Motor neuron (in vitro differentiated cells): ENCODE measurements at regions not wholly inside any gene's neighbourhood (a gene's known extent, or its start where the extent isn't known, plus 50 kb on each side); places are given as distances from the start of the nearest gene placed in this dataset.
"Not testable (repeated sequence)": the region's sequence is repeated elsewhere in the genome, so short reads cannot be mapped to it uniquely, and the experiment has no call there.

Source experiments
- ATAC-seq, 8 experiments: fragments of 200-7000 bp; cut with Tn5 transposase; replicated peaks in 6 of 8; 2 replicates each; pipeline ENCODE4 v1.8.0; 2021; ENCODE audit warnings: mild to moderate bottlenecking in 8 of 8, moderate library complexity in 8 of 8
- H3K27ac ChIP-seq, 2 donors: fragments of 250-450 bp; sonication (Bioruptor Pico); 2 replicates each; pipeline ENCODE4 v1.9.0; 2021; ENCODE audit warnings: antibody characterized with exemption in 2 of 2, mild to moderate bottlenecking in 2 of 2, moderate library complexity in 1 of 2
- H3K4me1 ChIP-seq, 2 donors: fragments of 250-450 bp; sonication (Bioruptor Pico); replicated peaks in 1 of 2; 2 replicates each; pipeline ENCODE4 v1.6.1; 2021; ENCODE audit warnings: antibody characterized with exemption in 2 of 2, mild to moderate bottlenecking in 2 of 2, moderate library complexity in 1 of 2
- H3K4me3 ChIP-seq, 5 donors: fragments of 250-450 bp; sonication (Bioruptor Pico); 2 replicates each; pipeline ENCODE4 v1.9.0; 2021; ENCODE audit warnings: antibody characterized with exemption in 5 of 5, mild to moderate bottlenecking in 5 of 5, moderate library complexity in 4 of 5
- WGBS, 10 experiments: fragments of 450-650 bp; shearing (Covaris generic); methylation state at CpG; one replicate each; pipeline ENCODE4 v1.0.0; 2022; 5-methylcytosine and 5-hydroxymethylcytosine counted together
- in situ Hi-C, 9 experiments: fragments of 400-800 bp; cut with MboI; loops; one replicate each; pipeline ENCODE4 v1.15.0; 2021; ENCODE audit warnings: low sequenced_read_pairs in 9 of 9, low pct_unique_long_range_greater_than_20kb in 2 of 9; ENCODE audit not compliant: unreplicated experiment in 9 of 9

GRCh38 chr1:194705123-194705854, 1518.9 kb upstream of the B3GALT2 start:
- no peak for ATAC-seq
- Histone ChIP-seq H3K27ac (no peak overlapping the region), H3K4me1 (no peaks in the 10 kb centered on the region), H3K4me3 (no peak overlapping the region)
- WGBS, 10 experiments, result 0 to 91% (median 57%) methylated on average over 2 to 3 of the region's 3 CpGs; no CpG with 5 or more reads in 1 of the 10 experiments
- in situ Hi-C loops, result no loop called here

DNA sequence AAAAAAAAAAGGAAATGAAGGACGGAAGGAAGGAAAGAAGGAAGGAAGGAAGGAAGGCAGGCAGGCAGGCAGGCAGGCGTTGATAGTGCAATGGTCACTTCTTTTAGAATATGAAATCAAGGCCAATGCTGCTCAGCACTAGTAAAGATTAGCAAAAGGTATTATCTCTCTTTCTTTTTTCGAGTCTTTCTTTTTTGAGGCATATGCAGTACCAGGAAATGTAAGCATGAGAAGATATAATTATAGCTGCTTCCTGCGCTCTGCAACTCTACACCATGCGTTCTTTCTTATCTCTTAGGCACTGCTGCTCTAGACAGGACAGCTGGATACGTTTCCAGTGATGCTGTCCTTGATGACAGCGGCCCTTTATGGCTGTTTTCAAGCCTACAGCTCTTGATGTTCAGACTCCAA, 1512.5 kb upstream of the B3GALT2 start:
- 11 to 100% (median 75%) methylated on average over 3 to 7 of the region's 7 CpGs for WGBS, 10 experiments
- H3K27ac ChIP-seq, result no peak overlapping the region
- ATAC-seq, result no peak
- no peaks in the 10 kb centered on the region for H3K4me1 ChIP-seq
- no peak overlapping the region for H3K4me3 ChIP-seq
- in situ Hi-C loops, result no loop called here

DNA sequence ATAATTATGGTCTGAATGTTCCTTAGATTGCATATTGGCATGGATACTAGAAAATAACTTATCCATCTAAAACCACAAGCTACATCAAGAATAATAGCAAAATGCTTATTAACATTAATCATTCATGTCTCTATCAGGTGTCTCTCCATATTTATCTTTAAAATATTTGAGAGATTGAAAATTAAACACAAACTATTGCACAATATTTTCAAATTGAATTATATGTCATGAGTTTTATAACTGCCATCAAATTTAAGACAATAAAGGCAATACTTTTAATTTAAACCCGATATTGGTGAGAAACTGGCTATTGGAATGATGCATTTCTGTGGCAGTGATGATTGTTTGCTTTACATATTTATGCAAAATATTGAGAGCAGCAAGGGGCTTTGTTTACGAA, 1506.8 kb upstream of the B3GALT2 start:
- Histone ChIP-seq H3K4me1 (no peaks in the 10 kb centered on the region), H3K27ac (no peak overlapping the region), H3K4me3 (no peak overlapping the region)
- 0 to 100% (median 88%) methylated on average over 1 to 2 of the region's 2 CpGs for WGBS, 10 experiments
- in situ Hi-C loops, result no loop called here
- ATAC-seq, result no peak

- no peak for ATAC-seq
- in situ Hi-C loops, result no loop called here
- Histone ChIP-seq H3K4me1 (no peaks in the 10 kb centered on the region), H3K27ac (no peak overlapping the region), H3K4me3 (no peak overlapping the region)
- WGBS, 10 experiments, result 0 to 81% (median 69%) methylated on average over 2 of the region's 2 CpGs; no CpG with 5 or more reads in 1 of the 10 experiments
These were observed 1498.2 kb upstream of the B3GALT2 start for GRCh38 chr1:194684636-194685035.

GRCh38 chr1:194658090-194658439, 1471.7 kb upstream of the B3GALT2 start:
- in situ Hi-C loops, result no loop called here
- Histone ChIP-seq H3K4me3 (no peak overlapping the region), H3K4me1 (no peaks in the 10 kb centered on the region), H3K27ac (no peak overlapping the region)
- ATAC-seq, result no peak
- 33 to 100% (median 94%) methylated on average over 1 of the region's 1 CpG; no CpG with 5 or more reads in 2 of the 10 experiments for WGBS, 10 experiments

DNA sequence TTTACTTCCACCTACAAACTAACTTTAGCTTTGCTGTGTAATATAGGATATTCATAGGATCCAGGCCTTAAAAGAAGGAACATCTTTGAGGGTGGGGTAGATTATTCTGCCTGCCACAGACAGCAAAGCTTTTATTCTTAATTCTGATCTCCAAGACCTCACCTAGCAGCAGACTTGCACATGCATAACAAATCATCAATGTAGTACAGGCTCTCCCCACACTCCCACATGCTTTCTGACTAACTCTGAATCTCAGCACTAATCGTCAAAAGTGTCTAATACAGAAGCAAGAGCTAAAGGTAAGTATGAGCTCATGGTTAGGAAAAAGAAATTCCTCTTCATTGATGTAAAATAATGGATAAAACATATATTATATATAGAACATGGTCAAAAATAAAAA, 1468.5 kb upstream of the B3GALT2 start:
- WGBS, 10 experiments, result 0 to 100% (median 92%) methylated on average over 1 of the region's 1 CpG; no CpG with 5 or more reads in 2 of the 10 experiments

GRCh38 chr1:194653385-194653784, 1467.0 kb upstream of the B3GALT2 start:
- ATAC-seq, result peak in 3 of 8 experiments; percentile 36 to 70 (median 51)
- in situ Hi-C loops, result no loop called here
- no peaks in the 10 kb centered on the region for H3K4me1 ChIP-seq
- 0 to 100% (median 69%) methylated on average over 1 of the region's 1 CpG for WGBS, 10 experiments
- H3K4me3 ChIP-seq, result no peak overlapping the region
- H3K27ac ChIP-seq, result no peak overlapping the region

More for the DNA sequence above, 1468.5 kb upstream of the B3GALT2 start:
- ATAC-seq, result peak in 1 of 8 experiments; percentile 77
- Histone ChIP-seq H3K4me3 (no peak overlapping the region), H3K27ac (no peak overlapping the region), H3K4me1 (no peaks in the 10 kb centered on the region)
- in situ Hi-C loops, result no loop called here

DNA sequence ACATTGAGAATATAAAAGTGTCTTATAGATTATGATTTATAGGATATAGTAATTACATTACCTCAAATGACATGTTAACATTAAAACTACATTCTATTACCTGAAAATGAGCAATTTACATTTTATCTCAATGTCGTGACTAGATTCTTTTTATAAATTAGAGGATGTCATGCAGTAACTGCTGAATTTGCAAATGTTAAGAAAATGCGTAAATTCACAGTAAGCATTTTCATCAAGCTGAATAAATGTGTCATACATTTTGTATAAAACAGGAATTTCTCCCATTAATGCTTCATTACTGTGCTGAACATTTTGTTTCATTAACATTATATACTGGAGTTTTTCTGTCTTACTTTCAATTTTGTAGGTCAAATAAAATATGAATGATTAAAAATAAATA, 1460.7 kb upstream of the B3GALT2 start:
- in situ Hi-C loops, result no loop called here

GRCh38 chr1:194644528-194644927, 1458.1 kb upstream of the B3GALT2 start:
- ATAC-seq, result no peak
- Histone ChIP-seq H3K27ac (no peak overlapping the region), H3K4me3 (no peak overlapping the region), H3K4me1 (no peaks in the 10 kb centered on the region)
- in situ Hi-C loops, result no loop called here
- WGBS, 10 experiments, result 0 to 83% (median 38%) methylated on average over 1 of the region's 1 CpG; no CpG with 5 or more reads in 3 of the 10 experiments

More for the DNA sequence above, 1460.7 kb upstream of the B3GALT2 start:
- WGBS, 10 experiments, result 25 to 94% (median 73%) methylated on average over 2 of the region's 2 CpGs
- H3K27ac ChIP-seq, result no peak overlapping the region
- peak in 1 of 8 experiments; percentile 42 for ATAC-seq
- no peak overlapping the region for H3K4me3 ChIP-seq
- H3K4me1 ChIP-seq, result no peaks in the 10 kb centered on the region

- H3K4me3 ChIP-seq, result no peak overlapping the region
- WGBS, 10 experiments, result 20 to 100% (median 93%) methylated on average over 2 of the region's 2 CpGs; no CpG with 5 or more reads in 3 of the 10 experiments
- no peak overlapping the region for H3K27ac ChIP-seq
- in situ Hi-C loops, result no loop called here
- ATAC-seq, result no peak
- H3K4me1 ChIP-seq, result no peaks in the 10 kb centered on the region
These were observed 1453.9 kb upstream of the B3GALT2 start for GRCh38 chr1:194640322-194640721.

GRCh38 chr1:194629011-194629410, 1442.6 kb upstream of the B3GALT2 start:
- WGBS, 10 experiments, result 8 to 90% (median 73%) methylated on average over 1 to 2 of the region's 2 CpGs; no CpG with 5 or more reads in 1 of the 10 experiments
- H3K4me1 ChIP-seq, result no peaks in the 10 kb centered on the region
- no peak overlapping the region for H3K4me3 ChIP-seq
- no peak for ATAC-seq
- no peak overlapping the region for H3K27ac ChIP-seq
- in situ Hi-C loops, result no loop called here

- ATAC-seq, result no peak
- Histone ChIP-seq H3K4me1 (no peaks in the 10 kb centered on the region), H3K4me3 (no peak overlapping the region), H3K27ac (no peak overlapping the region)
- WGBS, 10 experiments, result 100% methylated on average over 2 to 3 of the region's 4 CpGs; no CpG with 5 or more reads in 8 of the 10 experiments
- in situ Hi-C loops, result no loop called here
These were observed 1438.4 kb upstream of the B3GALT2 start for GRCh38 chr1:194624833-194625232.

DNA sequence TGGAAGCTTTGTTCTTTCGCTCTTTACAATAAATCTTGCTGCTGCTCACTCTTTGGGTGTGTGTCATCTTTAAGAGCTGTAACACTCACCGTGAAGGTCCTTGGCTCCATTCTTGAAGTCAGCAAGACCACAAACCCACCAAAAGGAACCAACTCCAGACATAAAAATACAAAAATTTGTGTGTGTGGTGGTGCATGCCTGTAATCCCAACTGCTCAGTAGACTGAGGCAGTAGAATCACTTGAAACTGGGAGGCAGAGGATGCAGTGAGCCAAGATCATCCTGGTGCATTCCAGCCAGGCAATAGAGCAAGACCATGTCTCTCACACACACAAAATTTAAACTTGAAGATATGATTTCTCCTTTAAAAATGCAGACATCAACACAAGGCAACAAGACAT, 1431.7 kb upstream of the B3GALT2 start:
- H3K4me3 ChIP-seq, result no peak overlapping the region
- 10 to 100% (median 60%) methylated on average over 1 to 2 of the region's 2 CpGs; no CpG with 5 or more reads in 1 of the 10 experiments for WGBS, 10 experiments
- no peak for ATAC-seq
- H3K4me1 ChIP-seq, result no peaks in the 10 kb centered on the region
- no peak overlapping the region for H3K27ac ChIP-seq
- in situ Hi-C loops, result no loop called here

GRCh38 chr1:194617272-194617671, 1430.9 kb upstream of the B3GALT2 start:
- H3K27ac ChIP-seq, ATAC-seq, H3K4me3 ChIP-seq, in situ Hi-C loops, H3K4me1 ChIP-seq: not testable (repeated sequence)
- 30 to 100% (median 92%) methylated on average over 1 to 6 of the region's 6 CpGs; no CpG with 5 or more reads in 2 of the 10 experiments for WGBS, 10 experiments
